B cell (primary cell): ENCODE measurements at regions not wholly inside any gene's neighbourhood (a gene's known extent, or its start where the extent isn't known, plus 50 kb on each side); places are given as distances from the start of the nearest gene placed in this dataset.

Experiments used
- ATAC-seq: fragments of 200-7000 bp; cut with Tn5 transposase; one replicate; pipeline ENCODE4 v1.10.0; 2021; ENCODE audit warnings: low read depth, mild to moderate bottlenecking, moderate number of reproducible peaks, moderate library complexity
- CTCF ChIA-PET: fragments of 350-600 bp; sonication (Branson Sonifier 250); formaldehyde crosslinking; loops from one replicate; lab custom pipeline; 2021; ENCODE audit warnings: antibody characterized with exemption, inconsistent platforms; lab: Charles Lee
- POLR2A ChIA-PET: fragments of 350-600 bp; sonication (Branson Sonifier 250); formaldehyde crosslinking; loops from one replicate; lab custom pipeline; 2021; ENCODE audit warnings: antibody characterized with exemption; lab: Charles Lee
- DNase-seq: peaks from one replicate; pipeline ENCODE4 v3.0.0; 2013
- H2AFZ ChIP-seq: 2 replicates; pipeline ENCODE4 v1.6.1; 2012; ENCODE audit warnings: mild to moderate bottlenecking, low read depth, low read length; ENCODE audit not compliant: insufficient read depth, poor library complexity, severe bottlenecking
- H3K27ac ChIP-seq, 2 donors: 1 replicate in 1 of 2; 2 replicates in 1 of 2; pipeline ENCODE4 v1.5.1; 2012 to 2013; ENCODE audit warnings: low read length in 2 of 2, mild to moderate bottlenecking in 2 of 2, moderate library complexity in 1 of 2
- H3K27me3 ChIP-seq, 4 experiments: fragments of 200-600 bp in 1 of 4; sonication (generic) in 1 of 4; replicated peaks in 1 of 4; 1 replicate in 2 of 4; 2 replicates in 2 of 4; pipeline versions ENCODE4 v1.6.1 to v1.7.0; 2013 to 2016; ENCODE audit warnings: low read length in 3 of 4, mild to moderate bottlenecking in 2 of 4, mixed read lengths in 1 of 4, moderate library complexity in 1 of 4; ENCODE audit not compliant: insufficient read depth in 4 of 4, control insufficient read depth in 3 of 4; ENCODE audit errors: control extremely low read depth in 1 of 4
- H3K36me3 ChIP-seq, 2 experiments: replicated peaks in 1 of 2; 1 replicate in 1 of 2; 2 replicates in 1 of 2; pipeline versions ENCODE4 v1.6.1 to v1.7.1; 2013; ENCODE audit warnings: low read length in 1 of 2; ENCODE audit not compliant: insufficient read depth in 2 of 2, control insufficient read depth in 1 of 2; ENCODE audit errors: control extremely low read depth in 1 of 2, extremely low read depth in 1 of 2
- H3K4me1 ChIP-seq, 2 donors: fragments of 200-600 bp in 1 of 2; sonication (generic) in 1 of 2; 1 replicate in 1 of 2; 2 replicates in 1 of 2; pipeline versions ENCODE4 v1.5.1 to v1.6.1; 2013 to 2017; ENCODE audit warnings: low read length in 2 of 2; ENCODE audit not compliant: control insufficient read depth in 2 of 2, insufficient read depth in 2 of 2
- H3K4me2 ChIP-seq: replicated peaks from 2 replicates; pipeline ENCODE3; 2012; ENCODE audit warnings: mild to moderate bottlenecking, low read depth, low read length; ENCODE audit not compliant: poor library complexity, severe bottlenecking
- H3K4me3 ChIP-seq, 5 experiments: fragments of 200-600 bp in 1 of 5; sonication (generic) in 1 of 5; 1 replicate in 3 of 5; 2 replicates in 2 of 5; pipeline versions ENCODE4 v1.5.1 to v1.7.0; 2011 to 2016; ENCODE audit warnings: low read length in 4 of 5, mild to moderate bottlenecking in 4 of 5, low read depth in 2 of 5, control low read depth in 1 of 5, moderate library complexity in 1 of 5; ENCODE audit not compliant: insufficient read depth in 1 of 5; ENCODE audit errors: control extremely low read depth in 1 of 5, extremely low read depth in 1 of 5
- H3K79me2 ChIP-seq: fragments of 200-600 bp; sonication (generic); one replicate; pipeline ENCODE4 v1.6.0; 2016; ENCODE audit warnings: low read length; ENCODE audit not compliant: control insufficient read depth, insufficient read depth
- H3K9ac ChIP-seq: fragments of 200-600 bp; sonication (generic); 2 replicates; pipeline ENCODE4 v1.6.1; 2017; ENCODE audit warnings: mild to moderate bottlenecking, low read length, moderate library complexity
- H3K9me3 ChIP-seq, 3 donors: one replicate each; pipeline versions ENCODE4 v1.6.1 to v1.7.1; 2013; ENCODE audit warnings: low read length in 2 of 3; ENCODE audit not compliant: control insufficient read depth in 2 of 3, insufficient read depth in 1 of 3; ENCODE audit errors: control extremely low read depth in 1 of 3
- H4K20me1 ChIP-seq: 2 replicates; pipeline ENCODE4 v1.6.0; 2012; ENCODE audit warnings: mild to moderate bottlenecking, low read length; ENCODE audit not compliant: insufficient read depth, control insufficient read depth, poor library complexity, severe bottlenecking
- H3K27ac Mint-ChIP-seq: one replicate; pipeline ENCODE4 v1.8.0; 2021; ENCODE audit warnings: mixed read lengths
- H3K27me3 Mint-ChIP-seq: one replicate; pipeline ENCODE4 v1.8.0; 2021; ENCODE audit warnings: mixed read lengths
- H3K4me1 Mint-ChIP-seq: one replicate; pipeline ENCODE4 v1.8.0; 2021; ENCODE audit warnings: mixed read lengths
- H3K4me3 Mint-ChIP-seq: one replicate; pipeline ENCODE4 v1.8.0; 2021; ENCODE audit warnings: mixed read lengths
- H3K9me3 Mint-ChIP-seq: one replicate; pipeline ENCODE4 v1.8.0; 2022; ENCODE audit warnings: mixed read lengths; ENCODE audit not compliant: insufficient read depth
- EZH2 ChIP-seq: IDR thresholded peaks from 2 replicates; pipeline ENCODE4 v1.6.1; 2012; ENCODE audit warnings: borderline replicate concordance, low read depth, mild to moderate bottlenecking, moderate library complexity, low read length; ENCODE audit not compliant: insufficient read depth, poor library complexity, severe bottlenecking
- WGBS: methylation state at CpG from one replicate; pipeline ENCODE4 v1.1.5; 2013; ENCODE audit warnings: missing lambda C conversion rate; ENCODE audit not compliant: insufficient coverage; 5-methylcytosine and 5-hydroxymethylcytosine counted together
- intact Hi-C: fragments of 100-400 bp; cut with micrococcal nuclease; formaldehyde crosslinking; loops from one replicate; pipeline ENCODE4 v1.10.0; 2022
- TF ChIP-seq, protein P1 (sequence below): fragments of 200-600 bp; IDR thresholded peaks from one replicate; pipeline ENCODE4 v1.8.0; 2022; ENCODE audit warnings: antibody characterized with exemption, mild to moderate bottlenecking

DNA sequence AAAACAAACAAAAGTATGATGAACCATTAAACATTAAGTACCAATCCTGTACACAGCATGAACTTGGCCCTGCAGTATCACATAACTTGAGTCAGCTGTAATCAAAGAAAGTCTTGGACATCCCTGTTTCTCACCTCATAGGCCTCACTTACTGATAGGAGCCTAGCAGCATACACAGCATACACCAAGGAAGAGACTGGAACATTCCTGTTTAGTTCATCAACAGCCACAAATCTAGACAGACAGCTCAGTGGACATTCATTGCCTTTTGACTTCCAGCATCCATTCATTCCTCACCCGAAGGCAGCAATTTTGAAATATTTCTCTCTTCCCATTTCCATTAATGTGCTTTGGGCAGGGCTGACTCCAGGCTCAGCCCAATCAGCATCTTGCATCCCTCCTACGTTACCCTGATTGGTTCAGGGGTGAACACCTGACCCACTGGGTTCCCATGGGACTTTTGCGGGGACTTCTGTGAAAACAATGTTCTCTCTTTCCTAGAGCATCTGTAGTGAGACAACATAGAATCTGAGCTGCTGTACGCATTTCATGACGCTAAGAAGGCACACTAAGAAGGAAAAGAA is 336.7 kb upstream of the ZFHX3 start:
- no peak for TF ChIP-seq EZH2
- TF ChIP-seq, protein P1, sequence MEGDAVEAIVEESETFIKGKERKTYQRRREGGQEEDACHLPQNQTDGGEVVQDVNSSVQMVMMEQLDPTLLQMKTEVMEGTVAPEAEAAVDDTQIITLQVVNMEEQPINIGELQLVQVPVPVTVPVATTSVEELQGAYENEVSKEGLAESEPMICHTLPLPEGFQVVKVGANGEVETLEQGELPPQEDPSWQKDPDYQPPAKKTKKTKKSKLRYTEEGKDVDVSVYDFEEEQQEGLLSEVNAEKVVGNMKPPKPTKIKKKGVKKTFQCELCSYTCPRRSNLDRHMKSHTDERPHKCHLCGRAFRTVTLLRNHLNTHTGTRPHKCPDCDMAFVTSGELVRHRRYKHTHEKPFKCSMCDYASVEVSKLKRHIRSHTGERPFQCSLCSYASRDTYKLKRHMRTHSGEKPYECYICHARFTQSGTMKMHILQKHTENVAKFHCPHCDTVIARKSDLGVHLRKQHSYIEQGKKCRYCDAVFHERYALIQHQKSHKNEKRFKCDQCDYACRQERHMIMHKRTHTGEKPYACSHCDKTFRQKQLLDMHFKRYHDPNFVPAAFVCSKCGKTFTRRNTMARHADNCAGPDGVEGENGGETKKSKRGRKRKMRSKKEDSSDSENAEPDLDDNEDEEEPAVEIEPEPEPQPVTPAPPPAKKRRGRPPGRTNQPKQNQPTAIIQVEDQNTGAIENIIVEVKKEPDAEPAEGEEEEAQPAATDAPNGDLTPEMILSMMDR = no peak
- Histone ChIP-seq H3K9ac (no peak overlapping the region), H3K27me3 (no peaks in the 10 kb centered on the region), H2AFZ (no peak overlapping the region), H3K4me2 (no peak overlapping the region), H3K9me3 (no peaks in the 10 kb centered on the region), H4K20me1 (no peaks in the 10 kb centered on the region), H3K36me3 (no peaks in the 10 kb centered on the region), H3K4me3 (no peak overlapping the region), H3K79me2 (no peaks in the 10 kb centered on the region), H3K27ac (no peak overlapping the region), H3K4me1 (no peaks in the 10 kb centered on the region)
- WGBS = 92% methylated on average over 3 of the region's 5 CpGs
- Mint-ChIP-seq H3K4me1 (no peaks in the 10 kb centered on the region), H3K9me3 (no peaks in the 10 kb centered on the region), H3K4me3 (no peak overlapping the region), H3K27ac (no peak overlapping the region), H3K27me3 (peaks cover 3% of the 10 kb centered on the region)
- DNase-seq (no peak), ATAC-seq (no peak)
- ChIA-PET CTCF (no interaction called here), POLR2A (no interaction called here)
- intact Hi-C loops = no loop called here

DNA sequence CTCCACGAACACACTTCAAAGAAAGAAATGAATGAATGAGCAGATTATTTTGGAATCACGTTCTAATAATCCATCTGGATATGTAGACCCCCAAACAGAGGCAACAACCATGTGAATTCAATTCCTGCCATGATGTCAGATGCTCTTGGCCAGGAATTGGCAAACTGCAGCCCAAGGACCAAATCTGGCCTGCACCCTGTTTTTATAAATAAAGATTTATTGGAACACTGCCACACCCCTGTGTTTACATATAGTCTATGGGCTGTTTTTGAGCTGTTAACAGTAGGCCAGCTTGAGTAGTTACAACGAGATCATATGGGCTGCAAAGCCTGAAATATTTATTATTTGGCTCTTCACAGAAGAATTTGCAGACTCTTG is 336.0 kb upstream of the ZFHX3 start:
- intact Hi-C loops = no loop called here
- no peak overlapping the region for H3K27ac Mint-ChIP-seq
- 90% methylated on average over 2 of the region's 3 CpGs for WGBS
- no peaks in the 10 kb centered on the region for H4K20me1 ChIP-seq
- no peak overlapping the region for H3K4me3 Mint-ChIP-seq
- no peaks in the 10 kb centered on the region for H3K36me3 ChIP-seq
- no peak overlapping the region for H3K27ac ChIP-seq
- H3K27me3 ChIP-seq = no peaks in the 10 kb centered on the region
- H3K79me2 ChIP-seq = no peaks in the 10 kb centered on the region
- ATAC-seq (no peak), DNase-seq (no peak)
- H3K4me1 Mint-ChIP-seq = no peaks in the 10 kb centered on the region
- H3K9me3 ChIP-seq = no peaks in the 10 kb centered on the region
- H3K9me3 Mint-ChIP-seq = no peaks in the 10 kb centered on the region
- peaks cover 3% of the 10 kb centered on the region for H3K27me3 Mint-ChIP-seq
- H3K4me1 ChIP-seq = no peaks in the 10 kb centered on the region
- no peak overlapping the region for H3K9ac ChIP-seq
- H3K4me3 ChIP-seq = no peak overlapping the region
- H2AFZ ChIP-seq = no peak overlapping the region
- CTCF ChIA-PET = no interaction called here
- TF ChIP-seq, protein P1 = no peak
- TF ChIP-seq EZH2 = no peak
- POLR2A ChIA-PET = no interaction called here
- no peak overlapping the region for H3K4me2 ChIP-seq
